Natural killer cell (primary cell): ENCODE measurements at regions not wholly inside any gene's neighbourhood (a gene's known extent, or its start where the extent isn't known, plus 50 kb on each side); places are given as distances from the start of the nearest gene placed in this dataset.
"Not testable (repeated sequence)": the region's sequence is repeated elsewhere in the genome, so short reads cannot be mapped to it uniquely, and the experiment has no call there.

Experiments
- ATAC-seq, 3 donors: fragments of 150-1000 bp in 2 of 3; fragments of 200-7000 bp in 1 of 3; cut with Tn5 transposase; 1 replicate in 1 of 3; 2 replicates in 2 of 3; pipeline ENCODE4 v1.10.0; 2021; ENCODE audit warnings: mild to moderate bottlenecking in 2 of 3, moderate library complexity in 2 of 3
- DNase-seq, 2 donors: peaks; one replicate each; pipeline versions ENCODE4 v3.0.0 to v3.0.0-alpha.2; 2013 to 2021; ENCODE audit warnings: mixed read lengths in 1 of 2
- H3K27ac ChIP-seq: one replicate; pipeline ENCODE4 v1.5.1; 2013; ENCODE audit warnings: mild to moderate bottlenecking, low read length
- H3K27me3 ChIP-seq: one replicate; pipeline ENCODE4 v1.6.1; 2013; ENCODE audit warnings: low read length; ENCODE audit not compliant: control insufficient read depth, insufficient read depth
- H3K36me3 ChIP-seq: one replicate; pipeline ENCODE4 v1.6.1; 2013; ENCODE audit warnings: low read length; ENCODE audit not compliant: control insufficient read depth, insufficient read depth
- H3K4me1 ChIP-seq: one replicate; pipeline ENCODE4 v1.6.1; 2013; ENCODE audit warnings: low read length; ENCODE audit not compliant: control insufficient read depth, insufficient read depth
- H3K4me3 ChIP-seq: one replicate; pipeline ENCODE4 v1.5.1; 2013; ENCODE audit warnings: low read length
- H3K9me3 ChIP-seq: one replicate; pipeline ENCODE4 v1.6.1; 2013; ENCODE audit warnings: low read length; ENCODE audit not compliant: control insufficient read depth, insufficient read depth
- H3K27ac Mint-ChIP-seq, 2 donors: one replicate each; pipeline ENCODE4 v1.8.0; 2022; ENCODE audit warnings: mild to moderate bottlenecking in 2 of 2, mixed read lengths in 2 of 2, moderate library complexity in 1 of 2
- H3K27me3 Mint-ChIP-seq, 2 donors: one replicate each; pipeline ENCODE4 v1.8.0; 2022; ENCODE audit warnings: low read depth in 2 of 2, mixed read lengths in 2 of 2
- H3K36me3 Mint-ChIP-seq: one replicate; pipeline ENCODE4 v1.8.0; 2022; ENCODE audit warnings: mixed read lengths
- H3K4me1 Mint-ChIP-seq, 2 donors: one replicate each; pipeline ENCODE4 v1.8.0; 2022; ENCODE audit warnings: mixed read lengths in 2 of 2
- H3K4me3 Mint-ChIP-seq: one replicate; pipeline ENCODE4 v1.8.0; 2022; ENCODE audit warnings: mild to moderate bottlenecking, moderate library complexity, mixed read lengths
- H3K9me3 Mint-ChIP-seq, 2 donors: one replicate each; pipeline ENCODE4 v1.8.0; 2022; ENCODE audit warnings: mixed read lengths in 2 of 2
- CTCF ChIP-seq: fragments of 200-600 bp; IDR thresholded peaks from one replicate; pipeline ENCODE4 v1.8.0; 2022; ENCODE audit warnings: antibody characterized with exemption
- WGBS: methylation state at CpG from one replicate; pipeline ENCODE4 v1.1.7; 2013; ENCODE audit warnings: missing lambda C conversion rate; ENCODE audit not compliant: insufficient coverage; 5-methylcytosine and 5-hydroxymethylcytosine counted together
- intact Hi-C: fragments of 100-400 bp; cut with micrococcal nuclease; formaldehyde crosslinking; loops from one replicate; pipeline ENCODE4 v1.14.2; 2022

- H3K4me3 ChIP-seq, H3K9me3 ChIP-seq, H3K27ac ChIP-seq, H3K36me3 Mint-ChIP-seq, H3K4me1 ChIP-seq, H3K27me3 Mint-ChIP-seq, ATAC-seq, H3K27me3 ChIP-seq, H3K9me3 Mint-ChIP-seq, H3K27ac Mint-ChIP-seq, H3K36me3 ChIP-seq, intact Hi-C loops: not testable (repeated sequence)
- TF ChIP-seq CTCF: peak; percentile 62
- 43% methylated on average over 23 of the region's 26 CpGs for WGBS
- peak overlapping the region; percentile 21 for H3K4me3 Mint-ChIP-seq
- H3K4me1 Mint-ChIP-seq: peaks cover 5 to 18% of the 10 kb centered on the region in 2 donors
- DNase-seq: peak; percentile 14 to 41
Measured at GRCh38 chr11:67792273-67792990, 118.0 kb upstream of the ALDH3B2 start.

GRCh38 chr11:67791598-67792170, 117.3 kb upstream of the ALDH3B2 start:
- peak overlapping the region in 1 of 2 donors; percentile 51 for H3K27ac Mint-ChIP-seq
- not testable (repeated sequence) for H3K4me3 Mint-ChIP-seq

GRCh38 chr11:67788341-67788695, 113.9 kb upstream of the ALDH3B2 start:
- intact Hi-C loops, ATAC-seq, H3K36me3 ChIP-seq, H3K27ac Mint-ChIP-seq, H3K9me3 Mint-ChIP-seq, H3K27me3 Mint-ChIP-seq, H3K36me3 Mint-ChIP-seq, H3K27me3 ChIP-seq, H3K4me3 ChIP-seq, H3K4me3 Mint-ChIP-seq, H3K4me1 ChIP-seq, H3K27ac ChIP-seq, DNase-seq, H3K9me3 ChIP-seq: not testable (repeated sequence)
- H3K4me1 Mint-ChIP-seq: peaks cover 5 to 18% of the 10 kb centered on the region in 2 donors
- WGBS: 31% methylated on average over 5 of the region's 5 CpGs

More at GRCh38 chr11:67791598-67792170, 117.3 kb upstream of the ALDH3B2 start:
- H3K4me1 ChIP-seq, H3K36me3 ChIP-seq, H3K36me3 Mint-ChIP-seq, H3K4me3 ChIP-seq, H3K27me3 ChIP-seq, ATAC-seq, intact Hi-C loops, H3K27me3 Mint-ChIP-seq, H3K27ac ChIP-seq, H3K9me3 Mint-ChIP-seq, H3K9me3 ChIP-seq: not testable (repeated sequence)
- WGBS: 59% methylated on average over 10 of the region's 11 CpGs
- DNase-seq: peak in 1 of 2 donors; percentile 14
- peaks cover 5 to 18% of the 10 kb centered on the region in 2 donors for H3K4me1 Mint-ChIP-seq

- H3K4me1 ChIP-seq, H3K27ac Mint-ChIP-seq, ATAC-seq, H3K27me3 Mint-ChIP-seq, H3K27ac ChIP-seq, H3K36me3 Mint-ChIP-seq, H3K27me3 ChIP-seq, H3K4me3 ChIP-seq, DNase-seq, intact Hi-C loops, H3K4me3 Mint-ChIP-seq, H3K36me3 ChIP-seq, H3K9me3 Mint-ChIP-seq, H3K9me3 ChIP-seq: not testable (repeated sequence)
- peaks cover 5 to 18% of the 10 kb centered on the region in 2 donors for H3K4me1 Mint-ChIP-seq
- WGBS: 79% methylated on average over 18 of the region's 19 CpGs
Measured at GRCh38 chr11:67787681-67788340, 113.4 kb upstream of the ALDH3B2 start.

GRCh38 chr11:67781967-67782366, 107.5 kb upstream of the ALDH3B2 start:
- peaks cover 6 to 27% of the 10 kb centered on the region in 2 donors for H3K27me3 Mint-ChIP-seq
- H3K36me3 ChIP-seq, H3K9me3 Mint-ChIP-seq, H3K27ac Mint-ChIP-seq, H3K36me3 Mint-ChIP-seq, H3K4me3 ChIP-seq, H3K9me3 ChIP-seq, H3K27me3 ChIP-seq, ATAC-seq, H3K4me1 ChIP-seq, DNase-seq, H3K27ac ChIP-seq, intact Hi-C loops, H3K4me3 Mint-ChIP-seq: not testable (repeated sequence)
- 86% methylated on average over 2 of the region's 2 CpGs for WGBS
- peaks cover 9 to 12% of the 10 kb centered on the region in 2 donors for H3K4me1 Mint-ChIP-seq

- H3K27ac ChIP-seq, DNase-seq, H3K4me3 Mint-ChIP-seq, H3K9me3 Mint-ChIP-seq, H3K9me3 ChIP-seq, intact Hi-C loops, H3K27me3 ChIP-seq, H3K36me3 Mint-ChIP-seq, H3K36me3 ChIP-seq, H3K4me1 ChIP-seq, H3K4me3 ChIP-seq, ATAC-seq, H3K27ac Mint-ChIP-seq: not testable (repeated sequence)
- 73% methylated on average over 2 of the region's 2 CpGs for WGBS
- Mint-ChIP-seq H3K4me1 (peaks cover 9 to 12% of the 10 kb centered on the region in 2 donors), H3K27me3 (peaks cover 6 to 28% of the 10 kb centered on the region in 2 donors)
Measured at GRCh38 chr11:67781506-67781905, 107.1 kb upstream of the ALDH3B2 start.
